K562 (cell line): ENCODE measurements at regions not wholly inside any gene's neighbourhood (a gene's known extent, or its start where the extent isn't known, plus 50 kb on each side); places are given as distances from the start of the nearest gene placed in this dataset.

Source experiments
- ATAC-seq: fragments of 200-7000 bp; cut with Tn5 transposase; 3 replicates; pipeline ENCODE4 v1.9.1; 2020; ENCODE audit warnings: moderate library complexity
- BruUV-seq: library from RNA; stranded (reverse); fragments of 400-500 nt; replicated peaks from 2 replicates; lab custom pipeline; 2021; lab: Mats Ljungman, UMichigan
- CTCF ChIA-PET: fragments of 300-600 bp; formaldehyde crosslinking; extraction: SDS; loops from one replicate; lab custom pipeline; 2021; ENCODE audit warnings: low intra/inter-chr PET ratio; lab: Yijun Ruan, JAX
- POLR2A ChIA-PET: fragments of 300-600, 350-650 bp; sonication (Branson Sonifier 250); formaldehyde crosslinking; extraction: SDS; loops from one replicate; lab custom pipeline; 2021; ENCODE audit warnings: antibody characterized with exemption, inconsistent platforms; lab: Yijun Ruan, JAX
- DNase-seq, 4 experiments: peaks; one replicate each; pipeline versions ENCODE4 v3.0.0 to v3.0.0-alpha.2; 2011 to 2018; ENCODE audit warnings: low spot score in 3 of 4, mixed read lengths in 3 of 4; ENCODE audit errors: extremely low read depth in 1 of 4
- FAIRE-seq: peaks from 2 replicates; lab custom pipeline; 2011; peaks lifted over from hg19 to GRCh38; lab: Jason Lieb, UNC
- H2AFZ ChIP-seq: 2 replicates; pipeline ENCODE4 v1.6.0; 2011; ENCODE audit warnings: low read depth, low read length, control low read depth, inconsistent platforms
- H3K27ac ChIP-seq: fragments of 200-600 bp; 3 replicates; pipeline ENCODE4 v1.8.0; 2011; ENCODE audit warnings: low read depth, mild to moderate bottlenecking, control low read depth, inconsistent platforms, low read length, moderate library complexity, mixed read lengths; ENCODE audit errors: extremely low read depth
- H3K27me3 ChIP-seq, 2 experiments: fragments of 300-600 bp in 1 of 2; 2 replicates in 1 of 2; 3 replicates in 1 of 2; pipeline versions ENCODE4 v1.6.0 to v1.8.0; 2011; ENCODE audit warnings: inconsistent platforms in 2 of 2, low read length in 2 of 2, mild to moderate bottlenecking in 1 of 2, mixed read lengths in 1 of 2, moderate library complexity in 1 of 2; ENCODE audit not compliant: control insufficient read depth in 2 of 2, insufficient read depth in 2 of 2
- H3K36me3 ChIP-seq: fragments of 300-600 bp; 3 replicates; pipeline ENCODE4 v1.8.0; 2011; ENCODE audit warnings: mild to moderate bottlenecking, low read length, inconsistent platforms; ENCODE audit not compliant: control insufficient read depth, insufficient read depth
- H3K4me1 ChIP-seq, 2 experiments: fragments of 200-600 bp in 1 of 2; replicated peaks in 1 of 2; 2 replicates in 1 of 2; 3 replicates in 1 of 2; pipeline versions ENCODE4 v1.5.1 to v1.8.0; 2011; ENCODE audit warnings: inconsistent platforms in 2 of 2, low read length in 2 of 2, mild to moderate bottlenecking in 1 of 2, mixed read lengths in 1 of 2, moderate library complexity in 1 of 2; ENCODE audit not compliant: control insufficient read depth in 2 of 2, insufficient read depth in 2 of 2
- H3K4me2 ChIP-seq: 2 replicates; pipeline ENCODE4 v1.6.1; 2011; ENCODE audit warnings: low read length, control low read depth, inconsistent platforms, mixed read lengths; ENCODE audit not compliant: insufficient read depth
- H3K4me3 ChIP-seq: fragments of 200-600 bp; sonication (generic), shearing (Covaris generic); 2 replicates; pipeline ENCODE4 v1.5.1; 2016; ENCODE audit warnings: control low read depth, inconsistent platforms
- H3K79me2 ChIP-seq: fragments of 200-600 bp; 3 replicates; pipeline ENCODE4 v1.8.0; 2011; ENCODE audit warnings: low read length, inconsistent platforms; ENCODE audit not compliant: control insufficient read depth, insufficient read depth
- H3K9ac ChIP-seq, 2 experiments: 2 replicates each; pipeline versions ENCODE4 v1.6.0 to v1.6.1; 2011; ENCODE audit warnings: low read depth in 2 of 2, low read length in 2 of 2, control low read depth in 1 of 2, inconsistent platforms in 1 of 2, mild to moderate bottlenecking in 1 of 2, mixed read lengths in 1 of 2; ENCODE audit not compliant: insufficient read depth in 1 of 2
- H3K9me1 ChIP-seq: one replicate; pipeline ENCODE4 v1.6.0; 2011; ENCODE audit warnings: inconsistent platforms, mild to moderate bottlenecking, low read length, moderate library complexity; ENCODE audit not compliant: control insufficient read depth, insufficient read depth
- H3K9me3 ChIP-seq: replicated peaks from 2 replicates; pipeline ENCODE4 v1.5.1; 2011; ENCODE audit warnings: low read depth, low read length, inconsistent platforms; ENCODE audit not compliant: control insufficient read depth, insufficient read depth
- H4K20me1 ChIP-seq: replicated peaks from 2 replicates; pipeline ENCODE4 v1.6.1; 2011; ENCODE audit warnings: low read length, inconsistent platforms, mixed read lengths; ENCODE audit not compliant: control insufficient read depth, insufficient read depth
- ELF1 ChIP-seq: fragments of 200-800 bp; sonication (Bioruptor generic); IDR thresholded peaks from 2 replicates; pipeline ENCODE4 v1.6.1; 2016; ENCODE audit warnings: missing genetic modification characterization, missing compliant biosample characterization
- HMBOX1 ChIP-seq: sonication (generic); IDR thresholded peaks from 2 replicates; pipeline ENCODE4 v1.6.1; 2016
- ZC3H11A ChIP-seq: IDR thresholded peaks from 2 replicates; pipeline ENCODE4 v1.6.1; 2012; ENCODE audit warnings: low read depth, low read length, improper control_type of control experiment
- ZEB2 ChIP-seq: fragments of 450-650 bp; IDR thresholded peaks from 2 replicates; pipeline ENCODE4 v1.6.1; 2016
- WGBS: fragments of 100-300 bp; shearing (Covaris generic); methylation state at CpG from one replicate; pipeline ENCODE4 v1.1.6; 2016; ENCODE audit warnings: low coverage, mixed read lengths; ENCODE audit not compliant: insufficient coverage; ENCODE audit errors: missing lambda C conversion rate; 5-methylcytosine and 5-hydroxymethylcytosine counted together
- in situ Hi-C: fragments of 300-500 bp; cut with MboI; formaldehyde crosslinking; loops from 4 replicates; pipeline ENCODE4 v1.15.0; 2018; ENCODE audit warnings: inconsistent platforms, mixed read lengths
- intact Hi-C: fragments of 100-400 bp; cut with micrococcal nuclease; formaldehyde crosslinking; loops from 2 replicates; pipeline ENCODE4 v1.14.2; 2022
- TF ChIP-seq, protein P1 (sequence below): fragments of 450-650 bp; IDR thresholded peaks from 2 replicates; pipeline ENCODE4 v1.6.1; 2016

DNA sequence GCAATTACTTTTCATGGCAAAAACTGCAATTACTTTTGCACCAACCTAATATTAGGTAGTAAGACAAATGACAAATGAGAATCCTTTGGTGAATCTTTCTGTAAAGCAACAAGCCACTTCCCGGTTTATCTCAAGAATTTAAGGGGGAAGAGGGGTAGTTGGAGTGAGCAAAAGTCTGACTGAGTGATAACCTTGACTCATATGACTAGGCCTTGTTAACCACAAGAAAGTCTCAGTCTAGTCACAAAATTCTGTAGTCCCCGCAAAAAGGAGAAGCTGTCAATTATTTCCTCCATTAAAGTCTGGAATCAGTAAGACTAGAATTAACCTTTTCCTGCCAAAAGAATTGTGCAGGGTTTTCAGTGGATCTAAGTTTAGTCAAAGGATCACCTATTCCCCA is 72.2 kb upstream of the GNAO1 start:
- Histone ChIP-seq H3K27me3 (no peaks in the 10 kb centered on the region; a peak in 1 of 5 replicates), H3K9ac (no peak overlapping the region), H2AFZ (no peak overlapping the region), H3K4me2 (no peak overlapping the region), H3K4me1 (no peaks in the 10 kb centered on the region), H3K4me3 (no peak overlapping the region), H4K20me1 (no peaks in the 10 kb centered on the region), H3K79me2 (no peaks in the 10 kb centered on the region), H3K9me3 (no peaks in the 10 kb centered on the region), H3K36me3 (no peaks in the 10 kb centered on the region), H3K9me1 (no peaks in the 10 kb centered on the region), H3K27ac (no peak overlapping the region)
- TF ChIP-seq HMBOX1 (peak; percentile 87), ZEB2 (no peak), ZC3H11A (no peak), ELF1 (tag) (no peak)
- TF ChIP-seq, protein P1, sequence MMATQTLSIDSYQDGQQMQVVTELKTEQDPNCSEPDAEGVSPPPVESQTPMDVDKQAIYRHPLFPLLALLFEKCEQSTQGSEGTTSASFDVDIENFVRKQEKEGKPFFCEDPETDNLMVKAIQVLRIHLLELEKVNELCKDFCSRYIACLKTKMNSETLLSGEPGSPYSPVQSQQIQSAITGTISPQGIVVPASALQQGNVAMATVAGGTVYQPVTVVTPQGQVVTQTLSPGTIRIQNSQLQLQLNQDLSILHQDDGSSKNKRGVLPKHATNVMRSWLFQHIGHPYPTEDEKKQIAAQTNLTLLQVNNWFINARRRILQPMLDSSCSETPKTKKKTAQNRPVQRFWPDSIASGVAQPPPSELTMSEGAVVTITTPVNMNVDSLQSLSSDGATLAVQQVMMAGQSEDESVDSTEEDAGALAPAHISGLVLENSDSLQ: peak; percentile 6; the same call in 1 of the 2 replicates
- intact Hi-C loops (no loop called here), in situ Hi-C loops (no loop called here)
- FAIRE-seq: no peak
- ATAC-seq: no peak
- ChIA-PET POLR2A (interaction anchor here (0.7 kb wide), 1 partner anchor 68 kb away, joined by 3 read pairs; no protein-coding TSS in a partner anchor), CTCF (no interaction called here)
- DNase-seq: no peak
- 0% methylated on average over 2 of the region's 2 CpGs for WGBS
- no TSS peak for BruUV-seq
